Liver (tissue), 8 donors: ENCODE measurements at regions not wholly inside any gene's neighbourhood (a gene's known extent, or its start where the extent isn't known, plus 50 kb on each side); places are given as distances from the start of the nearest gene placed in this dataset.

Experiments used
- DNase-seq: peaks from one replicate; pipeline ENCODE4 v3.0.0-alpha.2; 2017; ENCODE audit warnings: low spot score
- H3K27ac ChIP-seq, 2 donors: one replicate each; pipeline ENCODE4 v1.7.0; 2013; ENCODE audit warnings: inconsistent platforms in 2 of 2, low read length in 2 of 2, control low read depth in 1 of 2, low read depth in 1 of 2, mild to moderate bottlenecking in 1 of 2
- H3K27me3 ChIP-seq, 4 donors: one replicate each; pipeline versions ENCODE4 v1.6.1 to v1.7.0; 2013; ENCODE audit warnings: low read length in 3 of 4, inconsistent platforms in 1 of 4, mild to moderate bottlenecking in 1 of 4, moderate library complexity in 1 of 4; ENCODE audit not compliant: control insufficient read depth in 4 of 4, insufficient read depth in 4 of 4
- H3K36me3 ChIP-seq, 4 donors: one replicate each; pipeline versions ENCODE4 v1.6.1 to v1.7.0; 2013; ENCODE audit warnings: low read length in 3 of 4, mild to moderate bottlenecking in 3 of 4, low read depth in 1 of 4, moderate library complexity in 1 of 4; ENCODE audit not compliant: control insufficient read depth in 4 of 4, insufficient read depth in 3 of 4
- H3K4me1 ChIP-seq, 4 donors: one replicate each; pipeline versions ENCODE4 v1.6.1 to v1.7.0; 2013; ENCODE audit warnings: low read length in 3 of 4, mild to moderate bottlenecking in 3 of 4, moderate library complexity in 1 of 4; ENCODE audit not compliant: control insufficient read depth in 4 of 4, insufficient read depth in 4 of 4
- H3K4me3 ChIP-seq, 3 donors: one replicate each; pipeline versions ENCODE4 v1.6.1 to v1.7.0; 2013; ENCODE audit warnings: low read length in 3 of 3, control low read depth in 1 of 3, low read depth in 1 of 3, mild to moderate bottlenecking in 1 of 3
- H3K9ac ChIP-seq, 2 donors: one replicate each; pipeline ENCODE4 v1.7.0; 2013; ENCODE audit warnings: low read length in 2 of 2, mild to moderate bottlenecking in 2 of 2, moderate library complexity in 2 of 2, control low read depth in 1 of 2, low read depth in 1 of 2
- H3K9me3 ChIP-seq, 4 donors: one replicate each; pipeline versions ENCODE4 v1.6.1 to v1.7.0; 2013; ENCODE audit warnings: low read length in 3 of 4; ENCODE audit not compliant: control insufficient read depth in 4 of 4
- ATF3 ChIP-seq: IDR thresholded peaks from 2 replicates; pipeline ENCODE4 v1.6.1; 2016; ENCODE audit warnings: antibody characterized with exemption
- CTCF ChIP-seq: fragments of 150-350 bp; IDR thresholded peaks from 2 replicates; pipeline ENCODE4 v1.5.1; 2017; ENCODE audit warnings: improper control_type of control experiment, low read depth, low read length; ENCODE audit not compliant: missing input control
- EGR1 ChIP-seq, 2 donors: IDR thresholded peaks; 2 replicates each; pipeline ENCODE4 v1.6.1; 2016 to 2018; ENCODE audit warnings: antibody characterized with exemption in 2 of 2, low read depth in 2 of 2
- FOXA1 ChIP-seq: IDR thresholded peaks from 2 replicates; pipeline ENCODE4 v1.6.1; 2016; ENCODE audit warnings: antibody characterized with exemption
- FOXA2 ChIP-seq: IDR thresholded peaks from 2 replicates; pipeline ENCODE4 v1.6.1; 2016; ENCODE audit warnings: antibody characterized with exemption
- GABPA ChIP-seq, 2 donors: IDR thresholded peaks in 1 of 2; conservative IDR thresholded peaks in 1 of 2; 2 replicates each; pipeline ENCODE4 v1.6.1; 2016; ENCODE audit warnings: antibody characterized with exemption in 2 of 2, mild to moderate bottlenecking in 1 of 2, moderate library complexity in 1 of 2
- HNF4A ChIP-seq, 2 donors: conservative IDR thresholded peaks; 2 replicates each; pipeline ENCODE4 v1.6.1; 2016; ENCODE audit warnings: antibody characterized with exemption in 2 of 2, mild to moderate bottlenecking in 2 of 2
- JUND ChIP-seq, 2 donors: IDR thresholded peaks; 2 replicates each; pipeline ENCODE4 v1.6.1; 2016; ENCODE audit warnings: antibody characterized with exemption in 2 of 2
- MAX ChIP-seq: IDR thresholded peaks from 2 replicates; pipeline ENCODE4 v1.6.1; 2016; ENCODE audit warnings: antibody characterized with exemption
- NR2F2 ChIP-seq: IDR thresholded peaks from 2 replicates; pipeline ENCODE4 v1.6.1; 2016; ENCODE audit warnings: antibody characterized with exemption
- RAD21 ChIP-seq, 2 donors: IDR thresholded peaks; 2 replicates each; pipeline ENCODE4 v1.6.1; 2016; ENCODE audit warnings: antibody characterized with exemption in 2 of 2, mild to moderate bottlenecking in 2 of 2
- REST ChIP-seq: IDR thresholded peaks from 2 replicates; pipeline ENCODE4 v1.6.1; 2016; ENCODE audit warnings: antibody characterized with exemption, mild to moderate bottlenecking
- RXRA ChIP-seq, 2 donors: IDR thresholded peaks; 2 replicates each; pipeline ENCODE4 v1.6.1; 2017 to 2018; ENCODE audit warnings: antibody characterized with exemption in 2 of 2, mild to moderate bottlenecking in 1 of 2
- SP1 ChIP-seq: IDR thresholded peaks from 2 replicates; pipeline ENCODE4 v1.6.1; 2018; ENCODE audit warnings: antibody characterized with exemption, mild to moderate bottlenecking
- TAF1 ChIP-seq: conservative IDR thresholded peaks from 2 replicates; pipeline ENCODE4 v1.6.1; 2016; ENCODE audit warnings: antibody characterized with exemption, mild to moderate bottlenecking
- YY1 ChIP-seq: IDR thresholded peaks from 2 replicates; pipeline ENCODE4 v1.6.1; 2016; ENCODE audit warnings: antibody characterized with exemption, mild to moderate bottlenecking
- ZBTB33 ChIP-seq: IDR thresholded peaks from 2 replicates; pipeline ENCODE4 v1.6.1; 2016; ENCODE audit warnings: antibody characterized with exemption
- WGBS: extraction: QIAGEN DNeasy Blood & Tissue Kit; methylation state at CpG from one replicate; pipeline ENCODE4 v1.1.7; 2013; 5-methylcytosine and 5-hydroxymethylcytosine counted together
- donor health status: healthy.
- donor health status: healthy.
- donor health status: healthy.
- donor health status: healthy.
- donor health status: healthy.

- no peaks in the 10 kb centered on the region for H3K36me3 ChIP-seq
- TF ChIP-seq ATF3 (no peak), MAX (no peak), SP1 (no peak), FOXA1 (no peak), TAF1 (no peak), CTCF (no peak), ZBTB33 (no peak), NR2F2 (no peak), HNF4A (conservative IDR thresholded peaks at IDR 0.05) (no peak), FOXA2 (no peak), REST (no peak), EGR1 (IDR thresholded peaks at IDR 0.05; ENCODE audit: low read depth in 2 of 2) (no peak), GABPA (IDR thresholded peaks at IDR 0.05 in 1 of 2, conservative IDR thresholded peaks at IDR 0.05 in 1 of 2) (no peak), RXRA (IDR thresholded peaks at IDR 0.05) (no peak), RAD21 (IDR thresholded peaks at IDR 0.05) (no peak), YY1 (no peak), JUND (IDR thresholded peaks at IDR 0.05) (no peak)
- DNase-seq = no peak
- no peak overlapping the region for H3K27ac ChIP-seq
- H3K4me1 ChIP-seq = no peaks in the 10 kb centered on the region
- H3K27me3 ChIP-seq = peaks cover 0 to 3% (median 0%) of the 10 kb centered on the region in 4 donors
- 83% methylated on average over 2 of the region's 2 CpGs for whole genome bisulfite sequencing
- no peaks in the 10 kb centered on the region for H3K9me3 ChIP-seq
- H3K4me3 ChIP-seq = no peak overlapping the region
- no peak overlapping the region for H3K9ac ChIP-seq
Measured at GRCh38 chr15:96014939-96015338, 315.6 kb upstream of the NR2F2 start.

- WGBS = 90% methylated on average over 6 of the region's 6 CpGs
- Histone ChIP-seq H3K4me3 (no peak overlapping the region), H3K9ac (no peak overlapping the region), H3K9me3 (no peaks in the 10 kb centered on the region), H3K36me3 (no peaks in the 10 kb centered on the region), H3K27ac (no peak overlapping the region), H3K4me1 (no peaks in the 10 kb centered on the region), H3K27me3 (no peaks in the 10 kb centered on the region)
- TF ChIP-seq RXRA (IDR thresholded peaks at IDR 0.05) = no peak
- no peak for DNase-seq
Measured at GRCh38 chr15:96019114-96019513, 311.4 kb upstream of the NR2F2 start.
